NCI-H1694 treated with DMSO at 0.1 percent for 48 hours (cell line): ENCODE measurements at regions not wholly inside any gene's neighbourhood (a gene's known extent, or its start where the extent isn't known, plus 50 kb on each side); places are given as distances from the start of the nearest gene placed in this dataset.
A peak's percentile ranks its signal among the peaks of the same experiment; 100 is the strongest.

ENCODE experiments used
- DNase-seq: peaks from one replicate; lab custom pipeline; 2025; lab: John Stamatoyannopoulos, UW

GRCh38 chr3:13689373-13690260 lies 140.7 kb downstream of the FBLN2 start:
- peak; percentile 11 for DNase-seq

GRCh38 chr3:13688824-13689223 lies 139.9 kb downstream of the FBLN2 start:
- no peak for DNase-seq

- no peak for DNase-seq
Observed at GRCh38 chr3:13688034-13688433, 139.1 kb downstream of the FBLN2 start.
